ENCODE measurements at regions not wholly inside any gene's neighbourhood (a gene's known extent, or its start where the extent isn't known, plus 50 kb on each side); places are given as distances from the start of the nearest gene placed in this dataset.

DNA sequence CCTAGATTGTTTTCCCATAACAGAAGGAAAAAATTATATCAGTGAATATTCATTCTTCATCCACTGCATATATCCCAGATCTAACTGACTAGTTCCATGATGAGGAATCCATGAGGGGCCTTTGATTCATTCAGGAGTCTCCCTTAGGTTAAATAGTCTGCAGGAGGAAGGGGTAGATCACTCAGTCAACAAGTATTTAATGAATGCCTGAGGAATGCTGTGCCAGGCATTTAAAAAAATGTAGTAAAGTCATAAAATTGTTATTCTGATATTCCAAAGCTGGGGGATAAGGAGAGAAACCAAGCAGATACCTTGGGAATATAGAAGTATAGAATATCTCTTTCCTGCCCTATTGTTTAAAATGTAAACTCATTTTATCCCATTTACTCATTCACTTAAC lies 216.2 kb upstream of the CAND1 start:
- Histone ChIP-seq H3K4me3 (ENCODE audit: low read depth in 1 of 2, low read length in 1 of 2) (no peak overlapping the region), H3K36me3 (no peaks in the 10 kb centered on the region), H3K27me3 (no peaks in the 10 kb centered on the region), H3K27ac (no peak overlapping the region), H3K4me1 (ENCODE audit: control insufficient read depth in 1 of 2, insufficient read depth in 1 of 2, low read depth in 1 of 2, low read length in 1 of 2) (no peaks in the 10 kb centered on the region), H3K9me3 (no peaks in the 10 kb centered on the region)
- TF ChIP-seq, protein P1, sequence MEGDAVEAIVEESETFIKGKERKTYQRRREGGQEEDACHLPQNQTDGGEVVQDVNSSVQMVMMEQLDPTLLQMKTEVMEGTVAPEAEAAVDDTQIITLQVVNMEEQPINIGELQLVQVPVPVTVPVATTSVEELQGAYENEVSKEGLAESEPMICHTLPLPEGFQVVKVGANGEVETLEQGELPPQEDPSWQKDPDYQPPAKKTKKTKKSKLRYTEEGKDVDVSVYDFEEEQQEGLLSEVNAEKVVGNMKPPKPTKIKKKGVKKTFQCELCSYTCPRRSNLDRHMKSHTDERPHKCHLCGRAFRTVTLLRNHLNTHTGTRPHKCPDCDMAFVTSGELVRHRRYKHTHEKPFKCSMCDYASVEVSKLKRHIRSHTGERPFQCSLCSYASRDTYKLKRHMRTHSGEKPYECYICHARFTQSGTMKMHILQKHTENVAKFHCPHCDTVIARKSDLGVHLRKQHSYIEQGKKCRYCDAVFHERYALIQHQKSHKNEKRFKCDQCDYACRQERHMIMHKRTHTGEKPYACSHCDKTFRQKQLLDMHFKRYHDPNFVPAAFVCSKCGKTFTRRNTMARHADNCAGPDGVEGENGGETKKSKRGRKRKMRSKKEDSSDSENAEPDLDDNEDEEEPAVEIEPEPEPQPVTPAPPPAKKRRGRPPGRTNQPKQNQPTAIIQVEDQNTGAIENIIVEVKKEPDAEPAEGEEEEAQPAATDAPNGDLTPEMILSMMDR (IDR thresholded peaks at IDR 0.05) = no peak

DNA sequence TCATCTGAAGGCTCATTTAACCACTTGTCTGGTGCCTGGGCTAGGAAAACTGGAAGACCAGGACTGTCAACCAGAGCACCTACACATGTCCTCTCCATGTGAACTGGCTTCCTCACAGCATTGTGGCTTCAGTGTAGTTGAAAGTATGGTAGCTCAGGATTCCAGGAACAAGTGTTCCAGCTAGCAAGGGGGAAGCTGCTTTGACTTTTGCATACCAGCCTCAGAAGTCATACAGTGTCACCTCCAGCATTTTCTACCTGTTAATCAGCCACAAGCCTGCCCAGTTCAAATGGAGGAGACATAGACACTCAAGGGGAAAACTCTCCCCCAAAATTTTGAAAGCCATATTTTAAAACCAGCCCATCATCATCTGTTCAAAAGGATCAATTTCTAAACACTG lies 212.8 kb upstream of the CAND1 start:
- no peaks in the 10 kb centered on the region for H3K27me3 ChIP-seq
- TF ChIP-seq, protein P1 (IDR thresholded peaks at IDR 0.05) = no peak
- H3K36me3 ChIP-seq = no peaks in the 10 kb centered on the region
- H3K9me3 ChIP-seq = no peaks in the 10 kb centered on the region
- H3K27ac ChIP-seq = no peak overlapping the region
- H3K4me3 ChIP-seq (ENCODE audit: low read depth in 1 of 2, low read length in 1 of 2) = no peak overlapping the region
- H3K4me1 ChIP-seq (ENCODE audit: control insufficient read depth in 1 of 2, insufficient read depth in 1 of 2, low read depth in 1 of 2, low read length in 1 of 2) = no peaks in the 10 kb centered on the region

DNA sequence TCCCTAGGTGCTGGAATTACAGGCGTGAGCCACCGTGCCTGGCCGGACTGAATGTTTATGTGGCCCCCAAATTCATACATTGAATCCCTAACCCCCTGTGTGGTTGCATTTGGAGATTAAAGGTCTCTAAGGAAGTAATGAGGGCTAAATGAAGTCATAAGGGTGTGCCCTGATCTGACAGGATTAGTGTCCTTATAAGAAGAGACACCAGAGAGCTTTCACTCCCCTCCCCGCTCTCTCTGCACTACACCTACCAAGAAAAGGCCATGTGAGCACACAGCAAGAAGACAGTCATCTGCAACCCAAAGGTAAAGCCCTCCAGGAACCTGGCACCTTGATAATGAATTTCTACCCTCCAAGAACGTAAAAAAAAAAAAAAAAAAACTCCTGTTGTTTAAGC lies 212.1 kb upstream of the CAND1 start:
- Histone ChIP-seq H3K9me3 (no peaks in the 10 kb centered on the region), H3K36me3 (no peaks in the 10 kb centered on the region), H3K27ac (no peak overlapping the region), H3K4me1 (ENCODE audit: control insufficient read depth in 1 of 2, insufficient read depth in 1 of 2, low read depth in 1 of 2, low read length in 1 of 2) (no peaks in the 10 kb centered on the region), H3K4me3 (ENCODE audit: low read depth in 1 of 2, low read length in 1 of 2) (no peak overlapping the region), H3K27me3 (no peaks in the 10 kb centered on the region)
- TF ChIP-seq, protein P1 (IDR thresholded peaks at IDR 0.05) = no peak

DNA sequence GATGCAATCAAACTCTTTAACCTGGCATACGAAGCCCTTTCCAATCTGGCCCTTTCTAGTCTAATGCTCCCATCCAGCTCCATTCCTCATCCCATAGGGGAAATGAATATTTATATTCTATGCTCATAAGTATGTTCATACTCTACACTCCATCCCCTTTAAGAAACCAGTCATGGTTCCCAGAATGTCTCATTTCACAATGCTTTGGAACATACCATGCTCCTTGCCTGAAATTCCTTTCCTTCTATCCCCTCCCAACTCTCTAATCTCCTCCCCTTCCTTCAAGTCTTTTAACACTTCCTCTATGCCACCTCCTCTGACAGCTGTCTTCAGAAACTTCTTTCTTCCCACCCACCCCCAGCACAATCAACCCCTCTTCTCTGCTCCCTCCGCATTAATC lies 207.0 kb upstream of the CAND1 start:
- TF ChIP-seq, protein P1 (IDR thresholded peaks at IDR 0.05) = no peak
- no peaks in the 10 kb centered on the region for H3K9me3 ChIP-seq
- no peaks in the 10 kb centered on the region for H3K36me3 ChIP-seq
- no peaks in the 10 kb centered on the region for H3K4me1 ChIP-seq (ENCODE audit: control insufficient read depth in 1 of 2, insufficient read depth in 1 of 2, low read depth in 1 of 2, low read length in 1 of 2)
- H3K4me3 ChIP-seq (ENCODE audit: low read depth in 1 of 2, low read length in 1 of 2) = no peak overlapping the region
- H3K27me3 ChIP-seq = peaks cover 26% of the 10 kb centered on the region
- no peak overlapping the region for H3K27ac ChIP-seq

DNA sequence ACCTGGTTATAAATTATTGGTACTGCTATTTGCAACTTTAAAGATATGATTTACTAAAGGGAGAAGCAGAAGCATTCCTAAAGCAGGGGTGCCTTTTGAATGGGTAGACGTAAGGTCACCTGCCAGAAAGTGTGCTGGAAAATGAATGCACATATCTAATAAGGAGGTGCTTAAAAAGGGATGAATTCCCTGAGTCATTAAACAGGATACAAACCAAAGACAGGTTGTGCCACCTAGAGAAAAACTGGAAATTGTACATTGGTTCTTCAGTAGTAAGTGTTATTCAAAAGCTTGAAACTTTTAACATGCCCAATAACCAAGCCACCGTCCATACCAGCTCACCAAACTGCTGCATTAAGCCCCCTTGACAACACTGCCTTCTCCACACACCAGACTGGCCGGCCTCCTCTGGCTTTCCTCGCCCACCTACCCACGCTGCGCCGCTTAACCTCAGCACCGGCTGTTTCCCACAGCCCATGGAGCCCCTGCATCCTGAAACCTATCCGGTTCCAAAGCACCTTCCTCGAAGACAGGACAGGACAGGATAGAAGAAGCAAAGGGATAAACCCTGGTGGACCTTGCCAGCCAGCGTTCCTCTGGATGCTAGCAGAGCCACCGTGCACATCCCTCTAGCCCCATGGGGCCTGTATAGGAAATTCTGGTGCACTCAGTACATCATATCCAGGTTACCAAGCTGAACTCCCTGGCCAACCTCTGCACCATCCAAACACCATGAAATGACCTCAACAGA lies 201.5 kb upstream of the CAND1 start:
- Histone ChIP-seq H3K27ac (no peak overlapping the region), H3K36me3 (no peaks in the 10 kb centered on the region), H3K27me3 (peaks cover 79% of the 10 kb centered on the region), H3K4me1 (ENCODE audit: control insufficient read depth in 1 of 2, insufficient read depth in 1 of 2, low read depth in 1 of 2, low read length in 1 of 2) (peaks cover 3 to 14% of the 10 kb centered on the region in 2 experiments), H3K9me3 (no peaks in the 10 kb centered on the region), H3K4me3 (ENCODE audit: low read depth in 1 of 2, low read length in 1 of 2) (no peak overlapping the region)
- TF ChIP-seq, protein P1 (IDR thresholded peaks at IDR 0.05) = no peak
